Ishikawa (cell line): ENCODE measurements at regions not wholly inside any gene's neighbourhood (a gene's known extent, or its start where the extent isn't known, plus 50 kb on each side); places are given as distances from the start of the nearest gene placed in this dataset.

Experiments used
- CEBPB ChIP-seq: IDR thresholded peaks from 2 replicates; pipeline ENCODE4 v1.6.1; 2012
- CREB1 ChIP-seq: IDR thresholded peaks from 2 replicates; pipeline ENCODE4 v1.6.1; 2012; ENCODE audit warnings: low read depth
- EP300 ChIP-seq: IDR thresholded peaks from 2 replicates; pipeline ENCODE4 v1.6.1; 2012; ENCODE audit warnings: borderline replicate concordance
- MAX ChIP-seq: IDR thresholded peaks from 2 replicates; pipeline ENCODE4 v1.6.1; 2012
- REST ChIP-seq: IDR thresholded peaks from 2 replicates; pipeline ENCODE4 v1.6.1; 2012; ENCODE audit warnings: low read depth, mild to moderate bottlenecking
- TAF1 ChIP-seq: IDR thresholded peaks from 2 replicates; pipeline ENCODE4 v1.6.1; 2012; ENCODE audit warnings: low read depth, mild to moderate bottlenecking
- TEAD4 ChIP-seq: IDR thresholded peaks from 2 replicates; pipeline ENCODE4 v1.6.1; 2012
- YY1 ChIP-seq: IDR thresholded peaks from 2 replicates; pipeline ENCODE4 v1.6.1; 2012; ENCODE audit warnings: low read depth
- ZBTB7A ChIP-seq: IDR thresholded peaks from 2 replicates; pipeline ENCODE4 v1.6.1; 2012; ENCODE audit warnings: low read depth

- no peak for TF ChIP-seq REST
- TF ChIP-seq EP300: no peak
- TF ChIP-seq TAF1: no peak
- TF ChIP-seq ZBTB7A: no peak
- TF ChIP-seq TEAD4: no peak
- no peak for TF ChIP-seq CEBPB
- no peak for TF ChIP-seq MAX
- no peak for TF ChIP-seq YY1
- no peak for TF ChIP-seq CREB1
Measured at GRCh38 chr3:150161011-150161410, 190.3 kb upstream of the PFN2 start.
